HepG2 (cell line): ENCODE measurements at regions not wholly inside any gene's neighbourhood (a gene's known extent, or its start where the extent isn't known, plus 50 kb on each side); places are given as distances from the start of the nearest gene placed in this dataset.

Source experiments
- ATAC-seq: fragments of 200-7000 bp; cut with Tn5 transposase; 3 replicates; pipeline ENCODE4 v1.9.1; 2020; ENCODE audit warnings: mild to moderate bottlenecking, moderate library complexity
- BruUV-seq: library from RNA; stranded (reverse); fragments of 400-500 nt; replicated peaks from 2 replicates; lab custom pipeline; 2021; lab: Mats Ljungman, UMichigan
- CTCF ChIA-PET: fragments of 300-600 bp; formaldehyde crosslinking; extraction: SDS; loops from one replicate; lab custom pipeline; 2021; ENCODE audit warnings: low total read pairs, inconsistent platforms, low intra/inter-chr PET ratio; lab: Yijun Ruan, JAX
- POLR2A ChIA-PET: fragments of 350-600 bp; sonication (Branson Sonifier 250); formaldehyde crosslinking; loops from one replicate; lab custom pipeline; 2020; ENCODE audit warnings: antibody characterized with exemption, inconsistent platforms; lab: Yijun Ruan, JAX
- DNase-seq: peaks from one replicate; pipeline ENCODE4 v3.0.0-alpha.2; 2015; ENCODE audit warnings: low spot score
- FAIRE-seq: peaks from 3 replicates; lab custom pipeline; 2011; peaks lifted over from hg19 to GRCh38; lab: Jason Lieb, UNC
- H2AFZ ChIP-seq: one replicate; pipeline ENCODE4 v1.6.1; 2011; ENCODE audit warnings: low read length, inconsistent platforms
- H3K27ac ChIP-seq: fragments of 300-600 bp; 3 replicates; pipeline ENCODE4 v1.8.0; 2011; ENCODE audit warnings: mixed run types, mild to moderate bottlenecking, mixed read lengths, low read length, inconsistent platforms; ENCODE audit not compliant: insufficient read depth; ENCODE audit errors: extremely low read length
- H3K27me3 ChIP-seq, 2 experiments: fragments of 200-600 bp in 1 of 2; 2 replicates in 1 of 2; 3 replicates in 1 of 2; pipeline versions ENCODE4 v1.6.0 to v1.8.0; 2011; ENCODE audit warnings: low read length in 2 of 2, mild to moderate bottlenecking in 2 of 2, moderate library complexity in 2 of 2, inconsistent platforms in 1 of 2; ENCODE audit not compliant: insufficient read depth in 2 of 2, control insufficient read depth in 1 of 2
- H3K36me3 ChIP-seq, 2 experiments: fragments of 200-600 bp in 1 of 2; replicated peaks in 1 of 2; 2 replicates in 1 of 2; 3 replicates in 1 of 2; pipeline versions ENCODE4 v1.5.1 to v1.8.0; 2011; ENCODE audit warnings: low read length in 2 of 2, inconsistent platforms in 1 of 2; ENCODE audit not compliant: insufficient read depth in 2 of 2, control insufficient read depth in 1 of 2
- H3K4me1 ChIP-seq: 2 replicates; pipeline ENCODE4 v1.5.1; 2012; ENCODE audit warnings: low read length, inconsistent platforms; ENCODE audit not compliant: insufficient read depth
- H3K4me2 ChIP-seq: 2 replicates; pipeline ENCODE4 v1.6.0; 2011; ENCODE audit warnings: low read depth, low read length, inconsistent platforms
- H3K4me3 ChIP-seq, 3 experiments: fragments of 200-600 bp in 1 of 3; sonication (generic), shearing (Covaris generic) in 1 of 3; replicated peaks in 1 of 3; 2 replicates each; pipeline ENCODE4 v1.5.1; 2011 to 2016; ENCODE audit warnings: low read length in 3 of 3, inconsistent platforms in 2 of 3, low read depth in 2 of 3, mild to moderate bottlenecking in 2 of 3, control low read depth in 1 of 3, mixed read lengths in 1 of 3; ENCODE audit not compliant: insufficient read depth in 1 of 3
- H3K79me2 ChIP-seq: one replicate; pipeline ENCODE4 v1.6.1; 2011; ENCODE audit warnings: low read length, inconsistent platforms; ENCODE audit not compliant: insufficient read depth
- H3K9ac ChIP-seq: 2 replicates; pipeline ENCODE4 v1.6.0; 2011; ENCODE audit warnings: mild to moderate bottlenecking, low read depth, low read length, inconsistent platforms; ENCODE audit not compliant: insufficient read depth
- H3K9me3 ChIP-seq: 2 replicates; pipeline ENCODE4 v1.5.1; 2012; ENCODE audit warnings: mild to moderate bottlenecking, low read length
- H4K20me1 ChIP-seq: 2 replicates; pipeline ENCODE4 v1.6.0; 2011; ENCODE audit warnings: inconsistent platforms, mild to moderate bottlenecking, low read length, moderate library complexity; ENCODE audit not compliant: insufficient read depth
- ATF7 ChIP-seq, 2 experiments: fragments of 450-650 bp in 1 of 2; sonication (generic) in 1 of 2; formaldehyde crosslinking in 1 of 2; IDR thresholded peaks; 2 replicates each; pipeline versions ENCODE4 v1.4.0 to v1.6.1; 2016 to 2020; ENCODE audit warnings: antibody characterized with exemption in 1 of 2, mild to moderate bottlenecking in 1 of 2, missing genetic modification reagents in 1 of 2
- CCAR2 ChIP-seq: fragments of 200-400 bp; formaldehyde crosslinking; optimal IDR thresholded peaks from 2 replicates; pipeline ENCODE3; 2018; ENCODE audit warnings: low read depth, mild to moderate bottlenecking, low read length, moderate library complexity
- ERF ChIP-seq: IDR thresholded peaks from 2 replicates; pipeline ENCODE4 v1.6.1; 2018; ENCODE audit warnings: missing biosample characterization, missing genetic modification reagents
- FOXO4 ChIP-seq: sonication (generic); formaldehyde crosslinking; conservative IDR thresholded peaks from 2 replicates; pipeline ENCODE4 v1.8.1; 2023; ENCODE audit warnings: missing genetic modification reagents
- GABPA ChIP-seq, 2 experiments: IDR thresholded peaks; 2 replicates each; pipeline ENCODE4 v1.6.1; 2011 to 2016; ENCODE audit warnings: low read depth in 2 of 2, low read length in 1 of 2, missing biosample characterization in 1 of 2, missing genetic modification characterization in 1 of 2
- HMG20B ChIP-seq: conservative IDR thresholded peaks from 2 replicates; pipeline ENCODE4 v1.6.1; 2016; ENCODE audit warnings: missing genetic modification reagents, missing compliant biosample characterization
- NFRKB ChIP-seq: fragments of 450-650 bp; IDR thresholded peaks from 2 replicates; pipeline ENCODE4 v1.6.1; 2017
- PHF20 ChIP-seq: sonication (generic); formaldehyde crosslinking; IDR thresholded peaks from 2 replicates; pipeline ENCODE4 v1.5.0; 2020; ENCODE audit warnings: mild to moderate bottlenecking, missing genetic modification reagents
- ZFX ChIP-seq: sonication (generic); formaldehyde crosslinking; IDR thresholded peaks from 2 replicates; pipeline ENCODE4 v1.4.0; 2020; ENCODE audit warnings: mild to moderate bottlenecking, low read depth, missing genetic modification reagents, moderate library complexity
- ZNF207 ChIP-seq: fragments of 450-650 bp; IDR thresholded peaks from 2 replicates; pipeline ENCODE4 v1.6.1; 2016; ENCODE audit warnings: antibody characterized with exemption, borderline replicate concordance
- ZNF598 ChIP-seq: sonication (generic); formaldehyde crosslinking; IDR thresholded peaks from 2 replicates; pipeline ENCODE4 v1.5.1; 2020; ENCODE audit warnings: mild to moderate bottlenecking, missing genetic modification reagents, borderline replicate concordance
- ZSCAN12 ChIP-seq: sonication (generic); formaldehyde crosslinking; IDR thresholded peaks from 2 replicates; pipeline ENCODE4 v1.9.0; 2021; ENCODE audit warnings: mild to moderate bottlenecking, missing genetic modification reagents
- WGBS: methylation state at CpG from one replicate; pipeline ENCODE4 v1.1.6; 2017; ENCODE audit warnings: low lambda C conversion rate; 5-methylcytosine and 5-hydroxymethylcytosine counted together
- in situ Hi-C: cut with HindIII; loops from 2 replicates; pipeline ENCODE4 v1.10.0; 2017; ENCODE audit warnings: low pct_unique_long_range_greater_than_20kb; ENCODE audit not compliant: extremely low pct_ligation_motif_present
- intact Hi-C: fragments of 100-400 bp; cut with micrococcal nuclease; formaldehyde crosslinking; loops from one replicate; pipeline ENCODE4 v1.10.0; 2022; ENCODE audit not compliant: unreplicated experiment
- TF ChIP-seq, protein P1 (sequence below): sonication (generic); formaldehyde crosslinking; IDR thresholded peaks from 2 replicates; pipeline ENCODE4 v1.4.0; 2020; ENCODE audit warnings: missing genetic modification reagents
- TF ChIP-seq, protein P2 (sequence below): sonication (generic); formaldehyde crosslinking; IDR thresholded peaks from 2 replicates; pipeline ENCODE4 v1.5.0; 2020; ENCODE audit warnings: mild to moderate bottlenecking, missing genetic modification reagents
- TF ChIP-seq, protein P3 (sequence below): sonication (generic); formaldehyde crosslinking; IDR thresholded peaks from 2 replicates; pipeline ENCODE4 v1.4.0; 2020; ENCODE audit warnings: missing genetic modification reagents, low read depth, mild to moderate bottlenecking, borderline replicate concordance

DNA sequence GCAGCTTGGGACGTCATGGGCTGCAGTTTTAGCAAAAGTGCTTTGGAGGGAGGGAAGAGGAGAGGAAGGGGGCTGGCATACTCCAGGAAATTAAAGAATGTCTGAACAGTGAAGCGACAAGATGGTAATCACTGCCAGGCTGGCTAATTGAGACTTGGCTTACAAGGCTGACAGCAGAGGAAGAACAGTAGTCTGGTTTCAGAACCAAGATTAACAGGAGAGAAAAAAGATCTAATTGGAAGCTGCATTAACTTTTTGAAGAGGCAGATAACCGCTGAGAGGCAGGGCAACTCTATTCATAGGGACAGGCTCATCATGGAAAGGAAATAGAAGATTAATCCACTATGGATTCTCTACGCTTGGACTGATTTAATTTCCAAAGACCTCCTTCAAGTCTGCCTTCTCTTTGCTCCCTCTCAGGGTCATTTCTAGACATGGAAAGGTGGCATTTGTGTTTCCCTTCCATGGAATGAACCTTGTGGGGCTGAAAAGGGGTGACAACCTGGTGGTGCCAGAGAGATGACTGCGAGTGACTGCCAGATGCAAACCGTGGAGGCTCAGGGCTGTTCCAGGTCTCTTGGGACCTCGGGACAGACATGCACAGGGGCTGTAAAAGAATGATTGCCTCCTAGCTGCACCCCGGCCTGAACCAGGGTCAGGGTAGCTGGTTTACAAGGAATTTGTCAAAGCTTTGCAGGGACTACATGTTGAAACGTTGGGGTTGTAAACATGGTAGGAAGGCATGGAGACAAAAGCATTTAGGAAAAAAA, 210.2 kb upstream of the NPY start:
- 34% methylated on average over 9 of the region's 9 CpGs for WGBS
- no peaks in the 10 kb centered on the region for H3K9me3 ChIP-seq
- H2AFZ ChIP-seq: no peak overlapping the region
- no peaks in the 10 kb centered on the region for H4K20me1 ChIP-seq
- no peaks in the 10 kb centered on the region for H3K36me3 ChIP-seq
- intact Hi-C loops (no loop called here), in situ Hi-C loops (no loop called here)
- no peaks in the 10 kb centered on the region for H3K27me3 ChIP-seq
- no peak for DNase-seq
- BruUV-seq: no TSS peak
- FAIRE-seq: no peak
- TF ChIP-seq ERF (CRISPR knock-in tag): no peak
- TF ChIP-seq, protein P1, sequence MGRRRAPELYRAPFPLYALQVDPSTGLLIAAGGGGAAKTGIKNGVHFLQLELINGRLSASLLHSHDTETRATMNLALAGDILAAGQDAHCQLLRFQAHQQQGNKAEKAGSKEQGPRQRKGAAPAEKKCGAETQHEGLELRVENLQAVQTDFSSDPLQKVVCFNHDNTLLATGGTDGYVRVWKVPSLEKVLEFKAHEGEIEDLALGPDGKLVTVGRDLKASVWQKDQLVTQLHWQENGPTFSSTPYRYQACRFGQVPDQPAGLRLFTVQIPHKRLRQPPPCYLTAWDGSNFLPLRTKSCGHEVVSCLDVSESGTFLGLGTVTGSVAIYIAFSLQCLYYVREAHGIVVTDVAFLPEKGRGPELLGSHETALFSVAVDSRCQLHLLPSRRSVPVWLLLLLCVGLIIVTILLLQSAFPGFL (CRISPR knock-in tag): no peak
- TF ChIP-seq FOXO4: no peak
- TF ChIP-seq NFRKB: no peak
- TF ChIP-seq ZSCAN12 (CRISPR knock-in tag): no peak
- no peak for TF ChIP-seq PHF20 (CRISPR knock-in tag)
- no peak for TF ChIP-seq ATF7 (IDR thresholded peaks at IDR 0.05)
- no peak for TF ChIP-seq ATF7 (CRISPR knock-in tag; IDR thresholded peaks at IDR 0.05)
- no peak for TF ChIP-seq GABPA (IDR thresholded peaks at IDR 0.05; ENCODE audit: low read depth, low read length)
- TF ChIP-seq GABPA (CRISPR knock-in tag; IDR thresholded peaks at IDR 0.05; ENCODE audit: low read depth): no peak
- no peak for TF ChIP-seq ZFX
- no peak for TF ChIP-seq ZNF598
- TF ChIP-seq ZNF207: no peak
- TF ChIP-seq, protein P2, sequence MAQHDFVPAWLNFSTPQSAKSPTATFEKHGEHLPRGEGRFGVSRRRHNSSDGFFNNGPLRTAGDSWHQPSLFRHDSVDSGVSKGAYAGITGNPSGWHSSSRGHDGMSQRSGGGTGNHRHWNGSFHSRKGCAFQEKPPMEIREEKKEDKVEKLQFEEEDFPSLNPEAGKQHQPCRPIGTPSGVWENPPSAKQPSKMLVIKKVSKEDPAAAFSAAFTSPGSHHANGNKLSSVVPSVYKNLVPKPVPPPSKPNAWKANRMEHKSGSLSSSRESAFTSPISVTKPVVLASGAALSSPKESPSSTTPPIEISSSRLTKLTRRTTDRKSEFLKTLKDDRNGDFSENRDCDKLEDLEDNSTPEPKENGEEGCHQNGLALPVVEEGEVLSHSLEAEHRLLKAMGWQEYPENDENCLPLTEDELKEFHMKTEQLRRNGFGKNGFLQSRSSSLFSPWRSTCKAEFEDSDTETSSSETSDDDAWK (CRISPR knock-in tag): no peak
- TF ChIP-seq CCAR2: no peak
- TF ChIP-seq HMG20B: no peak
- TF ChIP-seq, protein P3, sequence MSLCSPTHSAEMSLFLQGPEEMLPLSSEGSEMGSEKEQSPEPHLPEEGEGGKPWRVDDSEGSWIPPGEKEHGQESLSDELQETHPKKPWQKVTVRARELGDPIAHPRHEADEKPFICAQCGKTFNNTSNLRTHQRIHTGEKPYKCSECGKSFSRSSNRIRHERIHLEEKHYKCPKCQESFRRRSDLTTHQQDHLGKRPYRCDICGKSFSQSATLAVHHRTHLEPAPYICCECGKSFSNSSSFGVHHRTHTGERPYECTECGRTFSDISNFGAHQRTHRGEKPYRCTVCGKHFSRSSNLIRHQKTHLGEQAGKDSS (CRISPR knock-in tag): no peak
- CTCF ChIA-PET: no interaction called here
- POLR2A ChIA-PET: no interaction called here
- H3K79me2 ChIP-seq: no peaks in the 10 kb centered on the region
- no peak overlapping the region for H3K27ac ChIP-seq
- H3K4me1 ChIP-seq: peaks cover 6% of the 10 kb centered on the region; the same call in 1 of the 2 replicates
- H3K9ac ChIP-seq: no peak overlapping the region
- H3K4me2 ChIP-seq: no peak overlapping the region
- H3K4me3 ChIP-seq: no peak overlapping the region
- peak; percentile 33; the same call in 1 of the 3 replicates for ATAC-seq
